ENCODE measurements at regions not wholly inside any gene's neighbourhood (a gene's known extent, or its start where the extent isn't known, plus 50 kb on each side); places are given as distances from the start of the nearest gene placed in this dataset.

GRCh38 chr12:130222519-130223218, 60.4 kb downstream of the FZD10 start:
- DNase-seq, result no peak
- Histone ChIP-seq H3K4me3 (no peak overlapping the region), H3K36me3 (no peaks in the 10 kb centered on the region), H3K27ac (no peak overlapping the region), H3K9me3 (no peaks in the 10 kb centered on the region), H3K4me1 (ENCODE audit: insufficient read depth) (no peaks in the 10 kb centered on the region), H3K27me3 (no peaks in the 10 kb centered on the region)
- 40 to 66% (median 55%) methylated on average over 23 of the region's 23 CpGs for WGBS, 3 donors
- TF ChIP-seq CTCF (IDR thresholded peaks at IDR 0.05) (no peak), EP300 (IDR thresholded peaks at IDR 0.05) (no peak), POLR2A (IDR thresholded peaks at IDR 0.05) (no peak)
- intact Hi-C loops (cut with DNase I), result no loop called here

GRCh38 chr12:130223767-130224244, 61.5 kb downstream of the FZD10 start:
- no peak for TF ChIP-seq CTCF (IDR thresholded peaks at IDR 0.05)
- no peak for TF ChIP-seq POLR2A (IDR thresholded peaks at IDR 0.05)
- no peak for TF ChIP-seq EP300 (IDR thresholded peaks at IDR 0.05)
- Histone ChIP-seq H3K27ac (no peak overlapping the region), H3K4me3 (no peak overlapping the region), H3K9me3 (no peaks in the 10 kb centered on the region), H3K4me1 (ENCODE audit: insufficient read depth) (no peaks in the 10 kb centered on the region), H3K36me3 (no peaks in the 10 kb centered on the region), H3K27me3 (no peaks in the 10 kb centered on the region)
- DNase-seq, result no peak
- 84 to 89% (median 85%) methylated on average over 6 of the region's 6 CpGs for WGBS, 3 donors
- intact Hi-C loops (cut with DNase I), result no loop called here

- H3K27ac ChIP-seq, result no peak overlapping the region
- intact Hi-C loops (cut with DNase I), result no loop called here
- no peaks in the 10 kb centered on the region for H3K27me3 ChIP-seq
- no peak for TF ChIP-seq EP300 (IDR thresholded peaks at IDR 0.05)
- TF ChIP-seq CTCF (IDR thresholded peaks at IDR 0.05), result no peak
- TF ChIP-seq POLR2A (IDR thresholded peaks at IDR 0.05), result no peak
- no peaks in the 10 kb centered on the region for H3K36me3 ChIP-seq
- 48 to 60% (median 51%) methylated on average over 14 of the region's 14 CpGs for WGBS, 3 donors
- no peak overlapping the region for H3K4me3 ChIP-seq
- no peaks in the 10 kb centered on the region for H3K9me3 ChIP-seq
- no peak for DNase-seq
- H3K4me1 ChIP-seq (ENCODE audit: insufficient read depth), result no peaks in the 10 kb centered on the region
Measured at GRCh38 chr12:130224613-130225012, 62.3 kb downstream of the FZD10 start.

- TF ChIP-seq POLR2A (IDR thresholded peaks at IDR 0.05) (no peak), EP300 (IDR thresholded peaks at IDR 0.05) (no peak), CTCF (IDR thresholded peaks at IDR 0.05) (no peak)
- no peaks in the 10 kb centered on the region for H3K4me1 ChIP-seq (ENCODE audit: insufficient read depth)
- 44 to 51% (median 44%) methylated on average over 6 of the region's 6 CpGs for WGBS, 3 donors
- no peaks in the 10 kb centered on the region for H3K27me3 ChIP-seq
- H3K9me3 ChIP-seq, result no peaks in the 10 kb centered on the region
- intact Hi-C loops (cut with DNase I), result no loop called here
- H3K27ac ChIP-seq, result no peak overlapping the region
- DNase-seq, result no peak
- H3K36me3 ChIP-seq, result no peaks in the 10 kb centered on the region
- H3K4me3 ChIP-seq, result no peak overlapping the region
Measured at GRCh38 chr12:130225347-130225746, 63.1 kb downstream of the FZD10 start.
